GM19328 (cell line): ENCODE measurements at regions not wholly inside any gene's neighbourhood (a gene's known extent, or its start where the extent isn't known, plus 50 kb on each side); places are given as distances from the start of the nearest gene placed in this dataset.
"Not testable (repeated sequence)": the region's sequence is repeated elsewhere in the genome, so short reads cannot be mapped to it uniquely, and the experiment has no call there.

Experiments used
- ATAC-seq: cut with Tn5 transposase; IDR thresholded peaks from one replicate; pipeline ENCODE4 v1.9.1; 2021; ENCODE audit warnings: mild to moderate bottlenecking, moderate library complexity; ENCODE audit not compliant: unreplicated experiment

DNA sequence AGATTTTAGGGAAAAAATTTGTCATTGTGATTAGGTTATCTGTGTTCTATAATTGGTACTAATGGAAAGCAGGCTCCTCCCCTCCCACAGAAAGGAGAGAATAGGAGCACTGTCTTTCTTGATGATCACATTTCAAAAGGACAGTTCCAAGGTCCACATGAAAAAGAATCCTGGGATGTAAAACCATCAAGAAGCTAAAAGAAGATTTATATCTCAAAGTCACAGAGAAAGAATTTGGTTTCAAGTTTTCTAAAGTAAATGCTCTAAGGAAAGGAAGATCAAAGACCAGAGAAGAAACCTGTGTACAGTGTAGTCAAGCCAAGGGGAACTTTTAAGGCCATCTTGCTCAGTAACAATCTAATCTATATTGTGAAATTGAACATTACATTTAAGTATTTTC, 652.7 kb upstream of the HS3ST5 start:
- ATAC-seq, result no peak

- no peak for ATAC-seq
These were observed 646.6 kb upstream of the HS3ST5 start for GRCh38 chr6:114989279-114989964.

DNA sequence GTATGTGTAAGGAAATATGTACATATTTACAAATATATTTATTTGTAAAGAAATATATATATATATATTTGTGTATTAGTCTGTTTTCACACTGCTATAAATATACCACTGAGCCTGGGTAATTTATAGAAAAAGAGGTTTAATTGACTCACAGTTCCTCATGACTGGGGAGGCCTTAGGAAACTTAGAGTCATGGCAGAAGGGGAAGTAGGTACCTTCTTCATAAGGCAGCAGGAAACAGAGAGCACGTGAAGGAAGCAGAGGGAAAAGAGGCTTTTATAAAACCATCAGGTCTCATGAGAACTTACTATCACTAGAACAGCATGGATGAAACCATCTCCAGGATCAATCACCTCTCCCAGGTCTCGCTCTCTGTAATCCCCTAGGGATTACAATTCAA, 644.5 kb upstream of the HS3ST5 start:
- ATAC-seq, result no peak

DNA sequence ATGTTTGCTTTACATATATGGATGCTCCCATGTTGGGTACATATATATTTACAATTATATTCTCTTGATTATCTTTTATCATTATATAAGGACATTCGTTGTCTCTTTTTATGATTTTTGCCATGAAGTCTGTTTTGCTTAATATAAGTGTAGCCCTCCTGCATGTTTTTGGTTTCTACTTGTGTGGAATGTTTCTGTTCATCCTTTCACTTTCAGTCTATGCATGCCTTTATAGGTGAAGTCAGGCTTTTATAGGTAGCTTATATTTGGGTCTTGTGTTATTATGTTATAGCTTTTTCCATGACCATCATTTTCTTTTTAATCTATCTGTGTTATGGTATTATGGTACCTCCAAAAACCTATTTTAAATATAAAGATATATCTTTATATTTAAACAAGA, 612.5 kb upstream of the HS3ST5 start:
- no peak for ATAC-seq

GRCh38 chr6:114952229-114952628, 609.4 kb upstream of the HS3ST5 start:
- ATAC-seq, result no peak

DNA sequence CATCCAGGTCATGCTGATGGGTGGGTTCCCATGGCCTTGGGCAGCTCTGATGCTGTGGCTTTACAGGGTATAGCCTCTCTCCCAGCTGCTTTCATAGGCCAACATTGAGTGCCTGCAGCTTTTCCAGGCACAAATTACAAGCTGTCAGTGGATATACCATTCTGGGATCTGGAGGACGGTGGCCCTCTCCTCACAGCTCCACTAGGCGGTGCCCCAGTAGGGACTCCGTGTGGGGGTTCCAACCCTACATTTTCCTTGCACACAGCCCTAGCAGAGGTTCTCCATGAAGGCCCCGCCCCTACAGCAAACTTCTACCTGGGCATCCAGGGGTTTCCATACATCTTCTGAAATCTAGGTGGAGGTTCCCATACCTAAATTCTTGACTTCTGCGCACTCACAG, 602.6 kb upstream of the HS3ST5 start:
- ATAC-seq, result no peak

DNA sequence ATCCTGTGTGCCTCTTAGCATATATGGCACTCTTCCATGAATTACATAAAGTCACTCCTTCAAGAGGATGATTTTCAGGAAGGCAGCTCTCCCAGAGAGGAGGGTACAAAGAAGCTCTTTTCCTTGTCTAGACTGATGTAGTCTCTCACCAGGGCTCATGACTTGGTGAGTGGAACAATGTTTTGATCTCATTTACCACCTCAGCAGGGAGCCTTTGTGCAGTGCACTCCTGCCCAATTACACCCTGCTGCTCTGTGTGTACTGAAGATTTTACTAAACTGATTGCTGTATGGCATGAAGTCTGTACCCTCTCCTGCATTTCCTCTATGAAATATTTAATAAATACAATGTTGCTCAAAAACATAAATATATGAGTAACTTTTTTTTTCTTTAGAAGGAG, 598.3 kb upstream of the HS3ST5 start:
- ATAC-seq, result no peak

GRCh38 chr6:114940181-114940580, 597.4 kb upstream of the HS3ST5 start:
- no peak for ATAC-seq

DNA sequence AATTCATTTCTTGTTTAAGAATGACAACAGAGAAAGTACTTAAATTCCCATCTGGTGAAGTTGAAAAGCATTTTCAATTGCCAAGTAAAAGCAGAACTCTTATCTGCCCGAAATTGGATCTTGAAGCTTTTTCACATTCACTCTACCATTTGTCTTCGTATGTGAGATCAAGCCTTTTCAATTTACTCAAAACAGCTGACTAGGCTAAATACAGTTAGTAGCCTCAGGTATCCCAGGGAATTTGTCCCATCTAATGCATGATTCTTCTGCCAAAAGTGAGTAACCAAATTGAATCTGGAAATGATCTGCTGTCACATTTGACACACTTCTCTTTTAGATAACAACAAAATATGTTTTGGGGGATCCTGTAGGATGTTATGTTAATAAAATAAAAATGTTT, 596.8 kb upstream of the HS3ST5 start:
- no peak for ATAC-seq

DNA sequence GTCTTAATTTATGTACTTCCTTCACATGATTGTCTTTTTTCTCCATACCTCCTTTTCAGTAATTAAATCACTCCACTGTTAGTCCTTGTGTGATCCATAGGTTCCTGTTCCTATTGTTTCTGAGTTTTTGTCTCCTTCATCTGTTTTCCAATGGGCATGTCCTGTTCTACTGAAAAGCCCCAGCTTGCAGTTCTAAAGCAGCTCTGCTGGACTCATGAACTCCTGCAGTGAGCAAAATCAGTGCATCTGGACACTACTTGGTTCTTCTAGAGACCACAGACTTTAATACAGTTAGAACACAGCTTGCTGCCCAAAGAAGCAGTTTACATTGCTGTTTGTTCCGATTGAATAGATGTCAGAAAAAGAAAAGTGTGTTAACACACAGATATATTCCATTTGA, 593.3 kb upstream of the HS3ST5 start:
- no peak for ATAC-seq

DNA sequence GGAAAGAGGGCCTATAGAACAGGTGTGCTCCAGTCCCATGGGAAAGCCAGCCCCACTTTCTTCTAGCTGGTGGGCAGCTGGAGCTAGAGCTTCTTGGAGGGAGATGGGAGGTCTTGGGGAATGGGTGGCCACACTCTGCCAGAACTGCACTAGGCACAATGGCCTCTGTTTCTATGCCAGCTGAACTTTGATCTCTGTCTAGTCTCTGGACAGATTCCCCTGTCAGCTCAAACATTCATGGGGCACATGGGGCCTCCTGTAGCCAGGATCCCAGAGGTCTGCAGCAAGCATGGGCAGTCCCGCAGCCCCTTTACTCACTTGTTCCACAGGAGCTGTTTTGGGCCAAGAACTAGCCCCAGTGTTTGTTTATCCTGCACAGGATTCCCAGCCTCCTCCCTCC, 591.3 kb upstream of the HS3ST5 start:
- no peak for ATAC-seq

GRCh38 chr6:114928731-114929130, 585.9 kb upstream of the HS3ST5 start:
- not testable (repeated sequence) for ATAC-seq

GRCh38 chr6:114906096-114906495, 563.3 kb upstream of the HS3ST5 start:
- no peak for ATAC-seq

DNA sequence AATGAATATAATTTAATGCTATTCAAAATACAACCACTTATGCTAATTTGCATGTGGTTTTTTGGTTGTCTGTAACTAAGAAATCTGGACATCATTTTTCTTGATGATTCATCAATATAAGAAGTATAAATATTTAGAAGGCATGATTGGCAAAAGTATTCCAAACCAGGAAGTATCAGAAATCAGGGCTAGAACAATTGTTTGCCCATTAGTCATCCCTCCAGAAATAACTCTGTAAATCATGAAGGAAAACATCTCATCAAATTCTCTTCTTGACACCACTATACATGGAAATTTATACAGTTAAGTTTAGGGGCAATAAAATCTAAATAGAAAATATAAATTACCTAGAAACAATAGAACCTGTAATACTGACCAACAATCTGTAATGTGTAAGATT, 554.7 kb upstream of the HS3ST5 start:
- no peak for ATAC-seq

DNA sequence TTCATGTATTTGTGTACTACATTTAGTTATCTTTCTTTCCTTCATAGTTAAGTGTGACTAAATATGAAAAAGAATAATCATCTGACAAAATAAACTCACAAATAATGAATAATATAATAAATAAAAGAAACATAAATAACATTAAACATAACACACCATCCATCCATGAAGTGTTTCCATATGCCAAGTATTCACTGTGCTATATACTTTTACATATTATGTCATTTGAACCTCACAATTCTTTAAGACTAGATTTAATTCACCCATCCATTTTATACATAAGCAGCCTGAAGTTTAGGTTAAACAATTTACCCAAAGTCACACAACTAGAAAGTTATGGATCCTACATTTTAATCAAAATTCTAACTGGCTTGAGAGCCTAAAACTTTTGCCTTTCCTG, 549.4 kb upstream of the HS3ST5 start:
- no peak for ATAC-seq

GRCh38 chr6:114888241-114888640, 545.4 kb upstream of the HS3ST5 start:
- no peak for ATAC-seq

DNA sequence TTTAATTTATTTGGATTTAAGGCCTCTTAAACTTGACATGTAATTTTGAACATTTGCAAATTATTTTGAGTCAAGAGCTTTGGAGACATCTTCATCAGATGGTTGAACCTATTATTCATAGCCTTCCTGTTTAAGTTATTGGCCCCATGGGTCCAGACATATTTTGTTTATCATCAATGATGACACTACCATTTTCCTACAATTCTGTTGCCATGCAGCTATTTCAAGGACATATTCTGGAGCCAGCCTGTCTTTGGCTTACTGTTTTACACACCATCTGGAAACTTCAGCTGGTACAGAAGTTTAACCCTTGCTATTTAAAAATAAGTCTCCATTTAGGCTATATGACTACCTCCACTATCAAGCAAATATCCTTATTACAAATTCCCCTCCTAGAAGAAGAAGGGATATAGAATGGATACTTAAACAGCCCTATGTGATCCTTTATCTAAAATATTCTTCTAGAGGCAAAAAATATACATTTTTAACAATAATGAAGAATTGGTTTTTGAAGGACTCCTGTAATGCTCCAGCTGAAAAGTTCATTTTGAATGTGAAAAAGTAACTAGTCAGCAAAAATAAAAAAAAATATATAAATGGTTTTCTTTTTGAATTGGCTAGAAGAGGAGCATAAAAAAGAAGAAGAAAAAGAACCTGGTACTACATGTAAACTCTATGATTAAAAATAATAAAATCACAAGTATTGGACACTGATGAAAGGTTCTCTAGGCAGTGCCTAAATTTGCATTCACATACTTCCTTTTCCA, 544.0 kb upstream of the HS3ST5 start:
- no peak for ATAC-seq

- no peak for ATAC-seq
These were observed 536.9 kb upstream of the HS3ST5 start for GRCh38 chr6:114879693-114880092.

- ATAC-seq, result no peak
These were observed 535.3 kb upstream of the HS3ST5 start for GRCh38 chr6:114878091-114878490.

DNA sequence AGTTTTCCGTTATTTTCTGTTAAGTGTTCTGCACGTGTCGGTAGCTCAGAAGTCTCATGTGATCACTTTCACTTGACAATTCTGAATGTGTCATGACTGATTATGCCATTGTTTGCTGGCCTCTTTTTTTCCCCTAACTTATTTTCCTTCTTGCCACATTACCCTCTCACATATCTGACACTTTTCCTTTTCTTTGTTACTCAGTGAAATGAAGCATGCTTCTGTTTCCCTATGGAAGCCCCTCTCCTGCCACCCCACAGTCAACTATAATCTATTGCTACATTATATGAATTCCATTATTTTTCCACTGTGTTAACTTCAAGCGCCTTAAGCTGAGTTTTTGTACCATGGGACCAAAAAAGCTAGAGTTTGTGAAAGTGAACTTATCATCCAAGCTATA, 531.6 kb upstream of the HS3ST5 start:
- no peak for ATAC-seq

DNA sequence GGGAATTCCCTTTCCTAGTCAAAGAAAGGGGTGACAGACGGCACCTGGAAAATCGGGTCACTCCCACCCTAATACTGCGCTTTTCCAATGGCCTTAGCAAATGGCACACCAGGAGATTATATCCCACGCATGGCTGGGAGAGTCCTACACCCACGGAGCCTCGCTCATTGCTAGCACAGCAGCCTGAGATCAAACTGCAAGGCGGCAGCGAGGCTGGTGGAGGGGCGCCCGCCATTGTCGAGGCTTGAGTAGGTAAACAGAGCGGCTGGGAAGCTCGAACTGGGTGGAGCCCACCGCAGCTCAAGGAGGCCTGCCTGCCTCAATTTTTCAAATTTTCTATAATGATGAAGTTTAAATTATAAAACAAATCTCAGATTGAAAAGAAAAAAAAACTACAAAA, 522.7 kb upstream of the HS3ST5 start:
- not testable (repeated sequence) for ATAC-seq

DNA sequence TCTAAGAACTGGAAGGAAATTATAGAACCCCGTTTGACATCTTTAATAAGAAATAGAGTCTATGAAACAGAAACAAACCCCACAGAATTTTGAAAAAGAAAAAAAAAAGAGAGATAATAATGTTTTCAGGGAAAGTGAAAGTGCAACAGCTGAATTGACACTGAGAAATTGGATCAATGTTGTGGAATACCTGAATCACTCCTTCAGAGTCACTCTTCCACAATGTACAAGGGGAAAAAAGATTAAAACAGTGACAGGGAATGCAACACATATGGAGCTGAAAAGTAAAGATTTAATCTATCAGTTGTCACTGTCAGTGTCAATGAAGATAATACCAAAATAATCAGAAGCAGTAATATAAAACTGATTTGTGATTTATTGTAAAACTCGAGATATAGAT, 520.8 kb upstream of the HS3ST5 start:
- ATAC-seq, result no peak

DNA sequence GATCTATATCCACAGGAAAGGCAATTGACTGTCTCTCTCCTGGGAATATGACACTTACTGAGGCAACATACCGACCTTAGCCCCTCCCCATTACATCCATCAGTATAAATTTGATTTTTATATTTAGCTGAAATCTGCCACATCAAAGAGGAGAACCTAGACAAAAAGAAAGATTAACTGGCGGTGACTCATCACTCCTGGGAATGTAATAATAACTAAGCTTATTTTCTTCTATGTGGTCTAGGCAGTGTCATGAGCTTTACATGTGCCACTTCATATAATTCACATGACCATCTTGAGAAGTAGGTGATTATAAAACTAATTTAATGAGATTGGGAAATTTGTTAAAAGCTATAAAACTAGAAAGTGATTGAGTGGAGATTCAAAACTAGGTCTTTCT, 520.0 kb upstream of the HS3ST5 start:
- no peak for ATAC-seq
